ENCODE measurements at regions not wholly inside any gene's neighbourhood (a gene's known extent, or its start where the extent isn't known, plus 50 kb on each side); places are given as distances from the start of the nearest gene placed in this dataset.

GRCh38 chr22:44650806-44651205 is 51.2 kb upstream of the PRR5 start:
- no peak for TF ChIP-seq CTCF (IDR thresholded peaks at IDR 0.05; ENCODE audit: low read depth, low read length)
- no peak for DNase-seq (ENCODE audit: extremely low read depth, low read depth)

- TF ChIP-seq CTCF (IDR thresholded peaks at IDR 0.05; ENCODE audit: low read depth, low read length), result no peak
- peak; percentile 98 for DNase-seq (ENCODE audit: extremely low read depth, low read depth)
Measured at GRCh38 chr22:44648821-44649565, 53.0 kb upstream of the PRR5 start.

- TF ChIP-seq CTCF (IDR thresholded peaks at IDR 0.05; ENCODE audit: low read depth, low read length), result no peak
- no peak for DNase-seq (ENCODE audit: extremely low read depth, low read depth)
Measured at GRCh38 chr22:44648085-44648820, 53.8 kb upstream of the PRR5 start.

- TF ChIP-seq CTCF (IDR thresholded peaks at IDR 0.05; ENCODE audit: low read depth, low read length), result no peak
- no peak for DNase-seq (ENCODE audit: extremely low read depth, low read depth)
Measured at GRCh38 chr22:44647141-44647540, 54.9 kb upstream of the PRR5 start.

GRCh38 chr22:44646668-44647067 is 55.3 kb upstream of the PRR5 start:
- TF ChIP-seq CTCF (IDR thresholded peaks at IDR 0.05; ENCODE audit: low read depth, low read length), result no peak
- no peak for DNase-seq (ENCODE audit: extremely low read depth, low read depth)

- no peak for DNase-seq (ENCODE audit: extremely low read depth, low read depth)
- no peak for TF ChIP-seq CTCF (IDR thresholded peaks at IDR 0.05; ENCODE audit: low read depth, low read length)
Measured at GRCh38 chr22:44646141-44646540, 55.9 kb upstream of the PRR5 start.

- no peak for TF ChIP-seq CTCF (IDR thresholded peaks at IDR 0.05; ENCODE audit: low read depth, low read length)
- no peak for DNase-seq (ENCODE audit: extremely low read depth, low read depth)
Measured at GRCh38 chr22:44645531-44645930, 56.5 kb upstream of the PRR5 start.

All from AG09319 (cell line).